Neural cell (in vitro differentiated cells): ENCODE measurements at regions not wholly inside any gene's neighbourhood (a gene's known extent, or its start where the extent isn't known, plus 50 kb on each side); places are given as distances from the start of the nearest gene placed in this dataset.
"Not testable (repeated sequence)": the region's sequence is repeated elsewhere in the genome, so short reads cannot be mapped to it uniquely, and the experiment has no call there.

Source experiments
- H2AFZ ChIP-seq: fragments of 200-600, 300-800 bp; sonication (generic), shearing (Covaris generic); 2 replicates; pipeline ENCODE4 v1.6.0; 2014; ENCODE audit warnings: low read depth, mild to moderate bottlenecking, antibody characterized with exemption, low read length, moderate library complexity
- H3F3A ChIP-seq: fragments of 200-600 bp; shearing (Covaris generic); 2 replicates; pipeline ENCODE4 v1.6.1; 2016; ENCODE audit warnings: mild to moderate bottlenecking, moderate library complexity, mixed read lengths, antibody characterized with exemption, low read length; ENCODE audit not compliant: insufficient read depth, poor library complexity, severe bottlenecking
- H3K27ac ChIP-seq: fragments of 200-600, 300-800 bp; sonication (generic), shearing (Covaris generic); 2 replicates; pipeline ENCODE4 v1.5.1; 2014; ENCODE audit warnings: mild to moderate bottlenecking, low read length, moderate library complexity
- H3K27me3 ChIP-seq: fragments of 300-800, 200-600 bp; sonication (generic), shearing (Covaris generic); 2 replicates; pipeline ENCODE4 v1.6.0; 2014; ENCODE audit warnings: mild to moderate bottlenecking, low read depth, low read length, moderate library complexity; ENCODE audit not compliant: insufficient read depth
- H3K36me3 ChIP-seq: fragments of 300-800, 200-600 bp; sonication (generic), shearing (Covaris generic); 2 replicates; pipeline ENCODE4 v1.5.1; 2014; ENCODE audit warnings: mild to moderate bottlenecking, antibody characterized with exemption, low read length, moderate library complexity; ENCODE audit not compliant: insufficient read depth
- H3K4me2 ChIP-seq: fragments of 300-800, 200-600 bp; sonication (generic), shearing (Covaris generic); 2 replicates; pipeline ENCODE4 v1.6.0; 2014; ENCODE audit warnings: mild to moderate bottlenecking, low read length
- H3K4me3 ChIP-seq: fragments of 300-800, 200-600 bp; sonication (generic), shearing (Covaris generic); 2 replicates; pipeline ENCODE4 v1.5.1; 2014; ENCODE audit warnings: mild to moderate bottlenecking, low read length, moderate library complexity
- H3K79me2 ChIP-seq: fragments of 200-600 bp; shearing (Covaris generic); replicated peaks from 2 replicates; pipeline ENCODE4 v1.6.0; 2014; ENCODE audit warnings: mild to moderate bottlenecking, low read length, moderate library complexity; ENCODE audit not compliant: insufficient read depth
- H3K9ac ChIP-seq: fragments of 300-800, 200-600 bp; sonication (generic), shearing (Covaris generic); 2 replicates; pipeline ENCODE4 v1.6.1; 2016; ENCODE audit warnings: mild to moderate bottlenecking, low read length, mixed read lengths
- H3K9me2 ChIP-seq: fragments of 200-600 bp; shearing (Covaris generic); 2 replicates; pipeline ENCODE4 v1.6.1; 2016; ENCODE audit warnings: mild to moderate bottlenecking, low read length, mixed read lengths; ENCODE audit not compliant: insufficient read depth
- H3K9me3 ChIP-seq: fragments of 200-600, 300-800 bp; sonication (generic), shearing (Covaris generic); 2 replicates; pipeline ENCODE4 v1.6.1; 2016; ENCODE audit warnings: mild to moderate bottlenecking, mixed run types, low read length, moderate library complexity, mixed read lengths
- H4K20me1 ChIP-seq: fragments of 200-600 bp; shearing (Covaris generic); 2 replicates; pipeline ENCODE4 v1.6.1; 2016; ENCODE audit warnings: mild to moderate bottlenecking, mixed run types; ENCODE audit not compliant: insufficient read depth
- EP300 ChIP-seq: fragments of 450-650 bp; conservative IDR thresholded peaks from 2 replicates; pipeline ENCODE4 v1.6.1; 2014; ENCODE audit warnings: antibody characterized with exemption, mild to moderate bottlenecking, moderate library complexity; ENCODE audit not compliant: poor library complexity, severe bottlenecking
- EZH2 ChIP-seq: fragments of 200-600, 300-800 bp; shearing (Covaris generic), sonication (generic); IDR thresholded peaks from 2 replicates; pipeline ENCODE4 v1.6.1; 2014; ENCODE audit warnings: antibody characterized with exemption, low read length, borderline replicate concordance, mild to moderate bottlenecking; ENCODE audit not compliant: insufficient read depth, poor library complexity, severe bottlenecking
- MXI1 ChIP-seq: fragments of 450-650 bp; conservative IDR thresholded peaks from 2 replicates; pipeline ENCODE4 v1.6.1; 2014; ENCODE audit warnings: antibody characterized with exemption, mild to moderate bottlenecking; ENCODE audit not compliant: poor library complexity, severe bottlenecking
- POLR2AphosphoS5 ChIP-seq: IDR thresholded peaks from 2 replicates; pipeline ENCODE4 v1.6.1; 2012
- RAD21 ChIP-seq: fragments of 450-650 bp; conservative IDR thresholded peaks from 2 replicates; pipeline ENCODE4 v1.6.1; 2014; ENCODE audit warnings: antibody characterized with exemption, mild to moderate bottlenecking, moderate library complexity
- SMC3 ChIP-seq: fragments of 450-650 bp; conservative IDR thresholded peaks from 2 replicates; pipeline ENCODE4 v1.6.1; 2014; ENCODE audit warnings: antibody characterized with exemption, mild to moderate bottlenecking, moderate library complexity; ENCODE audit not compliant: poor library complexity
- TAF1 ChIP-seq: IDR thresholded peaks from 2 replicates; pipeline ENCODE4 v1.6.1; 2012; ENCODE audit warnings: low read depth
- TF ChIP-seq, protein P1 (sequence below): fragments of 450-650 bp; IDR thresholded peaks from 2 replicates; pipeline ENCODE4 v1.5.1; 2014; ENCODE audit warnings: antibody characterized with exemption, mild to moderate bottlenecking, moderate library complexity; ENCODE audit not compliant: poor library complexity, severe bottlenecking
- TF ChIP-seq, protein P2 (sequence below): IDR thresholded peaks from 2 replicates; pipeline ENCODE4 v1.6.1; 2012; ENCODE audit warnings: borderline replicate concordance

- Histone ChIP-seq H3K79me2 (no peaks in the 10 kb centered on the region), H4K20me1 (no peaks in the 10 kb centered on the region), H3K27me3 (no peaks in the 10 kb centered on the region), H3K27ac (no peak overlapping the region), H3K9me3 (peaks cover 4% of the 10 kb centered on the region), H3K4me3 (no peak overlapping the region), H3K4me2 (no peak overlapping the region), H3K36me3 (no peaks in the 10 kb centered on the region), H3K9ac (no peak overlapping the region), H3K9me2 (no peaks in the 10 kb centered on the region), H2AFZ (no peak overlapping the region), H3F3A (no peaks in the 10 kb centered on the region)
- no peak for TF ChIP-seq SMC3
- no peak for TF ChIP-seq RAD21
- TF ChIP-seq EP300: no peak
- TF ChIP-seq, protein P1, sequence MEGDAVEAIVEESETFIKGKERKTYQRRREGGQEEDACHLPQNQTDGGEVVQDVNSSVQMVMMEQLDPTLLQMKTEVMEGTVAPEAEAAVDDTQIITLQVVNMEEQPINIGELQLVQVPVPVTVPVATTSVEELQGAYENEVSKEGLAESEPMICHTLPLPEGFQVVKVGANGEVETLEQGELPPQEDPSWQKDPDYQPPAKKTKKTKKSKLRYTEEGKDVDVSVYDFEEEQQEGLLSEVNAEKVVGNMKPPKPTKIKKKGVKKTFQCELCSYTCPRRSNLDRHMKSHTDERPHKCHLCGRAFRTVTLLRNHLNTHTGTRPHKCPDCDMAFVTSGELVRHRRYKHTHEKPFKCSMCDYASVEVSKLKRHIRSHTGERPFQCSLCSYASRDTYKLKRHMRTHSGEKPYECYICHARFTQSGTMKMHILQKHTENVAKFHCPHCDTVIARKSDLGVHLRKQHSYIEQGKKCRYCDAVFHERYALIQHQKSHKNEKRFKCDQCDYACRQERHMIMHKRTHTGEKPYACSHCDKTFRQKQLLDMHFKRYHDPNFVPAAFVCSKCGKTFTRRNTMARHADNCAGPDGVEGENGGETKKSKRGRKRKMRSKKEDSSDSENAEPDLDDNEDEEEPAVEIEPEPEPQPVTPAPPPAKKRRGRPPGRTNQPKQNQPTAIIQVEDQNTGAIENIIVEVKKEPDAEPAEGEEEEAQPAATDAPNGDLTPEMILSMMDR: no peak
- no peak for TF ChIP-seq EZH2
- no peak for TF ChIP-seq POLR2AphosphoS5
- TF ChIP-seq MXI1: no peak
- TF ChIP-seq TAF1: no peak
- TF ChIP-seq, protein P2, sequence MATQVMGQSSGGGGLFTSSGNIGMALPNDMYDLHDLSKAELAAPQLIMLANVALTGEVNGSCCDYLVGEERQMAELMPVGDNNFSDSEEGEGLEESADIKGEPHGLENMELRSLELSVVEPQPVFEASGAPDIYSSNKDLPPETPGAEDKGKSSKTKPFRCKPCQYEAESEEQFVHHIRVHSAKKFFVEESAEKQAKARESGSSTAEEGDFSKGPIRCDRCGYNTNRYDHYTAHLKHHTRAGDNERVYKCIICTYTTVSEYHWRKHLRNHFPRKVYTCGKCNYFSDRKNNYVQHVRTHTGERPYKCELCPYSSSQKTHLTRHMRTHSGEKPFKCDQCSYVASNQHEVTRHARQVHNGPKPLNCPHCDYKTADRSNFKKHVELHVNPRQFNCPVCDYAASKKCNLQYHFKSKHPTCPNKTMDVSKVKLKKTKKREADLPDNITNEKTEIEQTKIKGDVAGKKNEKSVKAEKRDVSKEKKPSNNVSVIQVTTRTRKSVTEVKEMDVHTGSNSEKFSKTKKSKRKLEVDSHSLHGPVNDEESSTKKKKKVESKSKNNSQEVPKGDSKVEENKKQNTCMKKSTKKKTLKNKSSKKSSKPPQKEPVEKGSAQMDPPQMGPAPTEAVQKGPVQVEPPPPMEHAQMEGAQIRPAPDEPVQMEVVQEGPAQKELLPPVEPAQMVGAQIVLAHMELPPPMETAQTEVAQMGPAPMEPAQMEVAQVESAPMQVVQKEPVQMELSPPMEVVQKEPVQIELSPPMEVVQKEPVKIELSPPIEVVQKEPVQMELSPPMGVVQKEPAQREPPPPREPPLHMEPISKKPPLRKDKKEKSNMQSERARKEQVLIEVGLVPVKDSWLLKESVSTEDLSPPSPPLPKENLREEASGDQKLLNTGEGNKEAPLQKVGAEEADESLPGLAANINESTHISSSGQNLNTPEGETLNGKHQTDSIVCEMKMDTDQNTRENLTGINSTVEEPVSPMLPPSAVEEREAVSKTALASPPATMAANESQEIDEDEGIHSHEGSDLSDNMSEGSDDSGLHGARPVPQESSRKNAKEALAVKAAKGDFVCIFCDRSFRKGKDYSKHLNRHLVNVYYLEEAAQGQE: no peak
Measured at GRCh38 chr20:48019496-48019895, 234.2 kb upstream of the SULF2 start.

- not testable (repeated sequence) for H3K4me2 ChIP-seq, H3K9me2 ChIP-seq, H3K27ac ChIP-seq, H3K4me3 ChIP-seq, H3K9ac ChIP-seq, H3F3A ChIP-seq, H4K20me1 ChIP-seq, H3K79me2 ChIP-seq, H3K36me3 ChIP-seq, H2AFZ ChIP-seq, H3K27me3 ChIP-seq, H3K9me3 ChIP-seq
Measured at GRCh38 chr20:48018851-48019250, 233.6 kb upstream of the SULF2 start.

- Histone ChIP-seq H3K9me2 (no peaks in the 10 kb centered on the region), H3K9me3 (peaks cover 4% of the 10 kb centered on the region), H3K9ac (no peak overlapping the region), H3K4me2 (no peak overlapping the region), H3K27me3 (no peaks in the 10 kb centered on the region), H2AFZ (no peak overlapping the region), H3K36me3 (no peaks in the 10 kb centered on the region), H3K4me3 (no peak overlapping the region), H3F3A (no peaks in the 10 kb centered on the region), H3K79me2 (no peaks in the 10 kb centered on the region), H3K27ac (no peak overlapping the region), H4K20me1 (no peaks in the 10 kb centered on the region)
- TF ChIP-seq EZH2 (no peak), RAD21 (no peak), SMC3 (no peak)
- TF ChIP-seq, protein P2: no peak
Measured at GRCh38 chr20:48017992-48018391, 232.7 kb upstream of the SULF2 start.
